22Rv1 (cell line): ENCODE measurements at regions not wholly inside any gene's neighbourhood (a gene's known extent, or its start where the extent isn't known, plus 50 kb on each side); places are given as distances from the start of the nearest gene placed in this dataset.

Experiments
- H3K27ac ChIP-seq: fragments of 450-650 bp; 2 replicates; pipeline ENCODE4 v1.5.1; 2017
- ZFX ChIP-seq: fragments of 450-650 bp; IDR thresholded peaks from 2 replicates; pipeline ENCODE4 v1.6.1; 2017; ENCODE audit warnings: antibody characterized with exemption, borderline replicate concordance
- TF ChIP-seq, protein P1 (sequence below): fragments of 450-650 bp; IDR thresholded peaks from 2 replicates; pipeline ENCODE4 v1.5.1; 2017; ENCODE audit warnings: mild to moderate bottlenecking

DNA sequence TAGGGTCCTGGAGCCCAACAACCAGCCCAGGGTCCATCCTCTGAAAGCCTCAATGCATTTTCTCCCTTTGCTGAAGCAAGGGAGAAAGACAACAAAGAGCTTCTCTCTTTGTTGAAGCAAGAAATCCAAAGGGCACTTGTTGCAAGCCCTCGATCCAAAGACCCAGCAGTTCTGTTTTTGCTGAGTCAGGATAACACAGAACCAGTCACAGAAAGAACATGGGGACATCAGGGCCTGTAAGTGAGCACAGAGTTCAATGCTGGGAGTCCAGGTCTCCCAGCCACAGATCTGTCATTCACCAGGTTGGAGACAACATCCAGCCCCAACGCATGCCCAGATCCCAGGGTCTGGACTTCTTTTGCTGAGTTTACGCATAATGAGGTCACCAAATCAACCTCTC is 315.8 kb upstream of the KLHL29 start:
- TF ChIP-seq, protein P1, sequence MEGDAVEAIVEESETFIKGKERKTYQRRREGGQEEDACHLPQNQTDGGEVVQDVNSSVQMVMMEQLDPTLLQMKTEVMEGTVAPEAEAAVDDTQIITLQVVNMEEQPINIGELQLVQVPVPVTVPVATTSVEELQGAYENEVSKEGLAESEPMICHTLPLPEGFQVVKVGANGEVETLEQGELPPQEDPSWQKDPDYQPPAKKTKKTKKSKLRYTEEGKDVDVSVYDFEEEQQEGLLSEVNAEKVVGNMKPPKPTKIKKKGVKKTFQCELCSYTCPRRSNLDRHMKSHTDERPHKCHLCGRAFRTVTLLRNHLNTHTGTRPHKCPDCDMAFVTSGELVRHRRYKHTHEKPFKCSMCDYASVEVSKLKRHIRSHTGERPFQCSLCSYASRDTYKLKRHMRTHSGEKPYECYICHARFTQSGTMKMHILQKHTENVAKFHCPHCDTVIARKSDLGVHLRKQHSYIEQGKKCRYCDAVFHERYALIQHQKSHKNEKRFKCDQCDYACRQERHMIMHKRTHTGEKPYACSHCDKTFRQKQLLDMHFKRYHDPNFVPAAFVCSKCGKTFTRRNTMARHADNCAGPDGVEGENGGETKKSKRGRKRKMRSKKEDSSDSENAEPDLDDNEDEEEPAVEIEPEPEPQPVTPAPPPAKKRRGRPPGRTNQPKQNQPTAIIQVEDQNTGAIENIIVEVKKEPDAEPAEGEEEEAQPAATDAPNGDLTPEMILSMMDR, result no peak
- TF ChIP-seq ZFX, result no peak

GRCh38 chr2:23069923-23070322 is 315.1 kb upstream of the KLHL29 start:
- H3K27ac ChIP-seq, result no peak overlapping the region
- TF ChIP-seq ZFX, result no peak
- TF ChIP-seq, protein P1, result no peak

More for the DNA sequence above, 315.8 kb upstream of the KLHL29 start:
- H3K27ac ChIP-seq, result no peak overlapping the region

GRCh38 chr2:23073056-23073455 is 311.9 kb upstream of the KLHL29 start:
- no peak for TF ChIP-seq ZFX
- TF ChIP-seq, protein P1, result no peak

GRCh38 chr2:23073671-23074070 is 311.3 kb upstream of the KLHL29 start:
- H3K27ac ChIP-seq, result no peak overlapping the region
- TF ChIP-seq ZFX, result no peak
- TF ChIP-seq, protein P1, result no peak

More at GRCh38 chr2:23073056-23073455, 311.9 kb upstream of the KLHL29 start:
- no peak overlapping the region for H3K27ac ChIP-seq

GRCh38 chr2:23077596-23077995 is 307.4 kb upstream of the KLHL29 start:
- no peak for TF ChIP-seq ZFX
- TF ChIP-seq, protein P1, result no peak
- no peak overlapping the region for H3K27ac ChIP-seq

DNA sequence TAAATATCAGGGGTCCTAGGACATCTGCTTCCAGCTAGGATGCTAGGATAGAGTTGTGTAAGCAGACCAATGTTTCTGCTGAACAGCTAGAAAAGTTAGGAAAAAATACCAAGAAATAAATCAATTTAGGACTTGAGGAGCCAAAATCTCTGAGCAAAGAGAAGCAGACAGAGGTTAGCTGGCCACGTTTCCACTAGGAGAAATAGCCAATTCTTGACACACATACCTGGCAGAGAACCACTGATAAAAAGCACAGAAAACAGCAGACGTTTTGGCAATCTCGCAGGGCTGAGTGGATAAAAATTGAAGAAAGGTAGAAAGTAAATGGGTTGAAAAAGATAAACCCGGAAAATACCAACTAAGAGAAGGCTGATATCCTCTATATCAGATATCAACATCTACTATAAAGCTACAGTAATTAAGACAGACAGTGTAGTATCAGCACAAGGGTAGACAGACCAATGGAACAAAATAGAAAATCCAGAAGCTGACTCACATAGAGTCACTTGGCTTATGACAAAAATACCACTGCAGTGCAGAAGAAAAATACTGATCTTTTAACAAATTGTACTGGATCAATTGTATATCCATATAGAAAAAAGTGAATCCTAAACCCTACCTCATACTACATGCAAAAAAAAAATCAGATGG is 306.1 kb upstream of the KLHL29 start:
- TF ChIP-seq, protein P1, result no peak
- TF ChIP-seq ZFX, result no peak
- H3K27ac ChIP-seq, result no peak overlapping the region

DNA sequence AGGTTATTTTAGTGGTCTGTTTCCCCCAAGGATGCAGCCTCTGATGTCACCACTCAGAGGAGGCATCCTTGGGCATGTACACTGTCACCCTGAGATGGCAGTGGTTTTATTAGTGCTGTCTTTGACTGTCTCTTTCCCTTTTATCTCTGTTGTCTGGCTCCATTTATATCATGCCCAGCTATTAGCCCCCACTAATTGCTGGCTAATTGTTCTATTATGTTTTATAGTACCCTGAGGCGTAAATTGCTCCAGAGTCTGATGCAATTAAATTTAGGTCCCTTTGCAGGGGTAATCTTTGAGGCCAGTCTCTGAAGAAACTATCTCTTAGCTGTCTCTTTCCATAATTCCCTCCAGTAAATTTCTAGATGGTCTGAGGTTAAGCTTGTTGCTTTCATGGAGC is 301.0 kb upstream of the KLHL29 start:
- no peak overlapping the region for H3K27ac ChIP-seq
- TF ChIP-seq, protein P1, result no peak
- no peak for TF ChIP-seq ZFX
